Middle frontal gyrus (tissue), 1 donor: ENCODE measurements at regions not wholly inside any gene's neighbourhood (a gene's known extent, or its start where the extent isn't known, plus 50 kb on each side); places are given as distances from the start of the nearest gene placed in this dataset.

Source experiments
- DNase-seq: peaks from one replicate; pipeline ENCODE4 v3.0.0-alpha.2; 2015; ENCODE audit warnings: low spot score; ENCODE audit errors: extremely low spot score

DNA sequence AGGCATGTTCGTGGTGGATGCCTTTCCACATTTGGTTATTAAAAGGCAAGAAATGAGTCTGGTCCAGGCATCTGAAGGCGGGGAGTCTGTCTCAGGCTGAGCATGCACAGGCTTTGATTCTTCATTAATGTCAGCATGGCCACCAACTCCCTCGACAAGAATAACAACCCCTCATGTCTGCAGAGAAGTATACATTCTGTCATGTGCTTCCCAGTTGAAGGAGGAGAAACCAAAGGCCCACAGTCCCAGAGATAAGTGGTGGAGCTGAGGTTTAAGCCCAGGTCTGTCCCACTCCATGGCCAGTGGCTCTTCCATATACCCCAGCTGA, 61.6 kb upstream of the LAPTM5 start:
- DNase-seq = no peak

DNA sequence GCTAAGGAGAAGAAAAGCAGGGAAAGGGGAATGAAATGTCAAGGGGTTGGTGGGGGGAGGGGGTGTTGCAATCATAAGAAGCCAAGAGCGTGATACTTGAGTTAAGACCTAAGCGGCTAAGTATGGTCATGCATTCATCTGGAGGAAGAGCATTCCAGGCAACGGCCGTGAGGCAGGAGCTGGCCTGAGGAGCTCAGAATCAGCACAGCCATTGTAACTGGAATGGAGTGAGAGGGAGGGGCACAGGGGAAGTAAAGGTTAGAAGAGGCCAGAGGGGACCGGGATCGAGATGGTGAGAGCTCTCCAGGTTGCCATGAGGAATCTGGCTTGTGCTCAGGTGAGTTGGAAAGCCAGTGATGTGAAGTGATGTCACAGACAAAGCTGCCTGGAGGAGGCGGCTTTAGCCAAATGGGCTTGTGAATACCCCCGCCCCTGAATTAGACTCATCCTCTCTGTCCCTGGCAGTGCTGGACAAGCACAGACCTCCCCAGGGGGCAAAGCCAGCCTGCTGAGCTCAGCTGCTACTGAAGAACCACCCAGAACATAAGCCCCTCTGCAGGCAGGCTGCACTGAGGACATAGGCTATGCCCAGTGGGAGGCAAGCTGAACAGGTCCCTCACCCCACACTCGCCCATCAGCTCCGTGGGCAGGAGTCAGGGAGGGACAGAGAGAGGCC, 61.1 kb upstream of the LAPTM5 start:
- no peak for DNase-seq

- no peak for DNase-seq
Observed at GRCh38 chr1:30817548-30817947, 60.0 kb upstream of the LAPTM5 start.

- DNase-seq = no peak
Observed at GRCh38 chr1:30817077-30817438, 59.5 kb upstream of the LAPTM5 start.

DNA sequence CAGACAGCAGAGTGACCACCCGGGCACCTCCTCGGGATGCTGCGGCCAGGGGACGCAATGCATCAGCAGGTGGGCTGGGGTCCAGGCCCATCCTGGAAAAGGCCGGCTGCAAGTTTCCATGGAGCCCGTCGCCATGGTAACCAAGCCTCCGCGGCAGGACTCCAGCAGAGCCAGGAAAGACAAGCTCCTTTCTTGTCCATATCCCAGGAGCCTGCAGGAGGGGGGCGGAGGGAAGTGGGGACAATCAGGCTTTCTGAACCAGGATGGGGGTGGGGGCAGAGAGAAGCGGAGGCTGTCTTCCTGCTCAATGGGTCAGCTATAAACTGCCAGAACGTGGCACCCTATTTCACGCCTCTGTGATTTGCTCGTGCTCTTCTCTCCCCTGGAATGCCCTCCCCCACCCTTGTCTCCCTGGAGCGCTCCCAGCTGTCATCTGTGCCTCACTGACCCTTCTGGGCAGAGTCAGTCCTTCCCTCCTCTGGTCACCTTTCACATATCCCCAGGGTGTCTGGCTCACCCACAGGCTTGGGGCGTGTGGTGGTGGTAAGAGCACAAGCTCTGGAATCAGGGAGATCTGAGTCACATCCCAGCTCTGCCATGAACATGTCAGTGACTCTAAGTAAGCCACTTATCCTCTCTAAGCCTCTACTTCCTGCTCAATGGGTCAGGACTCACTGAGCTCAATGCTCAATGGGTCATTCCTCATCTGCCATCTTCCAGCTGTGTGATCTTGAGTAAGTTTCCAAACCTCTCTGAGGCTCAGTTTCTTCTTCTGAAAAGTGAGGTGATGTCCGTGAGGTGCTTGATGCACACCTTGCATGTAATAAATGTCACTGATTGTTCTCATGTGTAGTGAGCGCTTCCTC, 58.9 kb upstream of the LAPTM5 start:
- peak; percentile 77 for DNase-seq

GRCh38 chr1:30815556-30815955, 58.0 kb upstream of the LAPTM5 start:
- DNase-seq = no peak

GRCh38 chr1:30814292-30814691, 56.7 kb upstream of the LAPTM5 start:
- no peak for DNase-seq

DNA sequence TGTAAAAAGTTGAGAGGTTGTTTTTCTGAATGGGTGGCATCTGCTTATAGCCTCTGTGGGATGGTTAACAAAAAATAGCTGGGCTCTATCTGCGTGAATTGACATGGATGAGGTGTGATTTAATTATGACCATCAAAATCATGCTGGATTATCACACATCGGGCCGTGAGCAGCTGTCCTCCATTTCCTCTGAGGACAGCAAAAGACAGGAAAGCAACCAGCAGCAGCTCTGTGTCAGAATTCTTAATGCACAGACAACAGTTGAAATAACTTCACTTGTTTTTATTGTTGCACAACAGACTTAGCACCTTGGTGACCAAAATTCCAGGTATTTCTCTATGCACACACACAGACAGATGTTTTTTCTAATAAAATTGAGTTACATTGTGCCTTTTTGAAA, 54.5 kb upstream of the LAPTM5 start:
- no peak for DNase-seq

- no peak for DNase-seq
Observed at GRCh38 chr1:30811187-30811586, 53.6 kb upstream of the LAPTM5 start.

GRCh38 chr1:30810416-30811080, 53.0 kb upstream of the LAPTM5 start:
- DNase-seq = no peak

DNA sequence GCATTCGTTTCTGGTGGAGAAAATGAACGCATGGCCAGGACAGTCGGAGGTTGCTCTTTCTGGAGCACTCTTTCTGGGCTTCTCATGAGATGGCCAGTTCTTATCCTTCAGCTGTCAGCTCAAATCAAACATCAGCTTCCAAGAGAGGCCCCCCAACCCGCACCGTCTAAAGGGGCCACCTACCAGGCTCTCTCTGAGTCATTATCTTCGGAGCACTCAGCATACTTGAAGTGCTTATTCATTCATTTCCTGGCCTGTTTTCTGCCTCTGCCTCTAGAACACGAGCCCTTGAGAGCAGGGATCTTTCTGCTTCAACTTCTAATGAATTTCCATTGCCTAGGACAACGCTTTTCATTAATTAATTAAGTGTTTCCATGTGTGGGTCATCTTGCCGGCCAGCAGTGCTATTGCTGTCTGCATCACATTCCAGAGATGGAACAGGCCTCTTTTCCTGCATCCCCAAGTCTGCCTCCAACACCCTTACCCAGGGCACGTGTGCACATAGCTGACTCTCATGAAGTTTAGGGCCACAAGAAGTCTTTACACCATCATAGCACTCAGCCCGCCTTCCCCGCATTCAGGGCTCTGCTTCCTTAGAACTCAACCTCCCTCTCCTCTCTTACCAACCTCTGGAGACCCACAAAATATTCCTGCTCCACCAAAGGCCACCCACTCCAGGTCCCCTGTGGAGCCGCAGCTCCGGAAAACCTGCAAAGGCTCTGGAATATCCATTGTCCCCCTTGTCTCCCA, 52.1 kb upstream of the LAPTM5 start:
- no peak for DNase-seq

GRCh38 chr1:30808067-30808662, 50.6 kb upstream of the LAPTM5 start:
- no peak for DNase-seq

GRCh38 chr1:30807318-30808066, 49.9 kb upstream of the LAPTM5 start:
- DNase-seq = no peak
